G401.6 (cell line): ENCODE measurements at regions not wholly inside any gene's neighbourhood (a gene's known extent, or its start where the extent isn't known, plus 50 kb on each side); places are given as distances from the start of the nearest gene placed in this dataset.
A peak's percentile ranks its signal among the peaks of the same experiment; 100 is the strongest.
"Not testable (repeated sequence)": the region's sequence is repeated elsewhere in the genome, so short reads cannot be mapped to it uniquely, and the experiment has no call there.

Experiments used
- FAIRE-seq: peaks from 2 replicates; lab custom pipeline; 2012; peaks lifted over from hg19 to GRCh38; lab: Jason Lieb, UNC

- no peak for FAIRE-seq
These were observed 364.2 kb upstream of the RPS23 start for GRCh38 chr5:82642313-82642712.

DNA sequence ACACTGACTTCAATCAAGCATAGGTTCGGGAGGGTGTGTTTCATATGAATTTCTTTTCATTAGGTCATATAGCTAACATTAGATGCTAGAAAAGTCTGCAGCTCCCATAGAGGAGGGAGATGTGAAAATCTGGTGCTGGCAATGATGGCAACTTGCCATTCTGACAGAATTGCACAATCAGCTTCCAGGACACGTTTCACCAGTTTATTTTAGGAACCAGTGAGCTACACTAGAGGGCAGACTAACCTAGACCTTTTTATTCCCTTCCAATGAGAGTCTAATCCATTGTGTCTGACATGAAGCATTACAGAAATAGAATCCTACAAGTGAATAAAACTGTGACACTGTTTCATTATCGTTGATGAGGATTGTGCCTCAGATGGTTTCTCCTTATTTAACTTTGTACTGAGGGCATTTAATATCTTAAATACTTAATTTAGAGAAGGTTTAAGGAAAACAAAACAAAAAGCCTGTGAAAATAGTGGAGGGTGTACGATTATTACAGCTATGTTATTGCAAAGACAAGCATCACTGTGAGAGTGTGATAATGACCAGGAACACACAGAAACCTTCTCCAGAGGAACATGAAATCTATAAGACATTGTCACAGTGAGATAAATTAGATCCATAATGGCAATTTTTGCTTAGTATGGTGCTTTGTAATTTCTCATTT, 363.3 kb upstream of the RPS23 start:
- peak; percentile 91 for FAIRE-seq

DNA sequence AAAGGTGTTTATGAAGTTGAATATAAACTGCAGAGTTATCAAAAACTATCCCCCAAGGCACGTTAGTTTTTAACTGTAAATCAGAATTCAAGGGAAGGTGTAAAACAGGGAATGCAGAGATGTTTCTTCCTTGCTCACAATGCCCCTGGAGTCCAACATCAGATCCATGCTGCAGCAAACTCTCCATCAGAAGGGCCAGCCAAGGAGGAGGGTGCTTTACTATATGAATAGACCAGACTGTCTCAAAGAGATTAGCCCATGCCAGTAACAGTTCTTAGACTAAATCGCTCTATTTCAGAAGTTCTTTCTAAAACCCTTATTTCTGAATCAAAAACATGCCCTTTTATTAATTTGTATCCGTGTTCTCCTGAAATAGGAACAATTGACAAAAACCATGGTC, 362.8 kb upstream of the RPS23 start:
- no peak for FAIRE-seq

- no peak for FAIRE-seq
These were observed 361.4 kb upstream of the RPS23 start for GRCh38 chr5:82639393-82640144.

DNA sequence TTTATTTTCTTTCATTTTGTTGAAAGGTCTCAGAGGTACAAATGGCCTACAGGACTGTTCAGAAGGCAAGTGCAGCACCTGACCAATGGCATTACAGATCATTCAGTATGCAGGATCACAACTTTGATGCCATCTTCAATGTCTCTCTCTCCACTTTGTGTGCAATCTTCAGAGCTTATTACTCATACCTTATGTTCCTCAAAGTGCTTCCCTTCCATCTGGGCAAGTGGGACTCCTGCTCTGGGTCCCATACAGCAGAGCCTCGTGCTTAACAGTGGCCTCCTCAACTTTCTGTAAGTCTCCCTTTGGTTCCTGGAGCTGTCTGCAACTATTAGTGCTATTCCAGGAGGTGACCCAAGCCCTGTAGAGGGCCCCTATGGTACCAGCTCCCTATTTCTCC, 358.4 kb upstream of the RPS23 start:
- FAIRE-seq: no peak

DNA sequence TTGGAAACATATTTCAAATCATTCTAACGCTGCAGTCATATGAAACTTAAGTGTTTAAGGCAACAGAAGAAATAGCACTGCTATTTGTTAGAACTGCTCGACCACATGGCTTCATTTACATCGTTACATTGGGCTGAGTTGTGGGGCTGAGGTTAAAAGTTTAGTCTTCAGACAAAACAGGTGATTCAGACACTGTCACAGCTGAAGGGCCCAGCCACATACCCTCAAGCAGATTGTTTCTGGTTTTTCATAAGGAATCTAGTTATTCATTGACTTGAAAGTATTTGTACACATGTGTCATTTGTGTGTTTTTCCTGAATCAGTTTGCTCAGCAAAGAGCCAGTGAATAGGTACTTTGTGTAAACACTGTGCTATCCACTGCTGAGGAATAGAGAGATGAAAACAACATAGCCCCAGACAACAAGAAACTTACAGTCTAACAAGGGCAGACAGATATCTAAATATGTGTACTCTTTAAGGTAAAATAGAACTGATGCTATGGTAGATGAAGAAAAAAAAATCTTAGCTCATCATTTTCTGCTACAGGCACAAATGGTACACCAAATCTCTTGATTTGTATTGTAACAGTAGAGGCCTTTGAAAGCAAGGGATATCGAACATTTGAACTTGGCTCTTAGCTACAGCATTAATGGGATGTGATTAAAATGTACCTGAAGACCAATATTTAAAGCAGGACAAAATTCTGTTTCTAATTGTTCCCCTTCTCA, 357.6 kb upstream of the RPS23 start:
- FAIRE-seq: no peak

DNA sequence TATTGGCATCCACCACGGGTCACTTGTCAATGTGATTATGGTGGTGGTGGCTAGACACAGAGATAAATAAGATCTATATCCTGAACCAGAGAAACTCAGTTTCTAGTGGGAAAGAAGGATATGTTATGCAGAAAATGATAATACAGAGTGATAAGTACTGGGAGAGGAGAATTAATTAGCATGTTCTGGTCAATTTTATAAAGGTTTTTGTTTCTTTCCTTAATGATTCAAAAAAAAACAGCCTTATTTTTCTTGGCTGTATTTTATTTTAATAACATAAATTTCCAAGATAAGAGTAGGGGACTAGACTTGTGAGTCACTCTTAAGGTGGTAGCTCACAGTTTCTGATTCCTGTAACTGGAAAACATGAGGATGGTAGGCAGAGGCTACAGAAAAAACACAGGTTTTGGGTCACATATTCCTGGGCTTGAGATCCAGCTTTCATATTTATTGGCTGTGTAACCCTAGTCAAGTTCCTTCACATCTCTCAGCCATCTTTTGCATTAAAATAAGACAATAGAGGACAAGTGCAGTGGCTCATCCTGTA, 350.3 kb upstream of the RPS23 start:
- FAIRE-seq: no peak

DNA sequence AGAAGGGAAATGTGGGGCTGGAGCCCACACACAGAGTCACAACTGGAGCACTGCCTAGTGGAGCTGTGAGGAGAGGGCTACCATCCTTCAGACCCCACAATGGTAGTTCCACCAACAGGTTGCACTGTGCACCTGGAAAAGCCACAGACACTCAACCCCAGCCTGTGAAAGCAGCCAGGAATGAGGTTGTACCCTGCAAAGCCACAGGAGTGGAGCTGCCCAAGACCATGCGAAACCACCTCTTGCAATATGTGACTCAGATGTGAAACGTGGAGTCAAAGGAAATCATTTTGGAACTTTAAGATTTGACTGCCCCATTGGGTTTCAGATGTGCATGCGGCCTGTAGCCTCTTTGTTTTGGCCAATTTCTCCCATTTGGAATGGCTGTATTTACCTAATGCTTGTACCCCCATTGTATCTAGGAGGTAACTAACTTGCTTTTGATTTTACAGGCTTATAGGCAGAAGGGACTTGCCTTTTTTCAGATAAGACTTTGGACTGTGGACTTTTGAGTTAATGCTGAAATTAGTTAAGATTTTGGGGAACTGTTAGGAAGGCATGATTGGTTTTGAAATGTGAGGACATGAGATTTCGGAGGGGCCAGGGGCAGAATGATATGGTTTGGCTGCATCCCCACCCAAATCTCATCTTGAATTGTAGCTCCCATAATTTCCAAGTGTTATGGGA, 348.9 kb upstream of the RPS23 start:
- FAIRE-seq: not testable (repeated sequence)

- FAIRE-seq: not testable (repeated sequence)
These were observed 347.9 kb upstream of the RPS23 start for GRCh38 chr5:82626012-82626411.

DNA sequence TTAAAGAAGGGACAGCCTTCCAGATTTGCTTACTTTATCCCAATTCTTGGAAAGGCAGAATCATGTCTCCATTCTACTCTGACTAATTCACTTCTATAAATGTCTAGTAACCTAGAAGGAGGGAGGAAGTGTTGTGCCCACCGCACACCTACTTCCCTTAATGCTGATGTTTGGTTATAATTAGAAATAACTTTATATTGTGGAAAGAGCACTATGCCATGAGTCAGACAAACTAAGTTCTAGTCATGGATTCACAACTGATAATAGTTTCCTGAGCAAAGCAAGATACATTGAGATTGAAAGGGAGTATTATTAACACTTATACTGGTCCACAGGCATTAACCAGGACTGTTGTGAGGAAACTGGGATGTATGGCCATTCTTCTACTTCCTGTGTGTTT, 345.9 kb upstream of the RPS23 start:
- no peak for FAIRE-seq

DNA sequence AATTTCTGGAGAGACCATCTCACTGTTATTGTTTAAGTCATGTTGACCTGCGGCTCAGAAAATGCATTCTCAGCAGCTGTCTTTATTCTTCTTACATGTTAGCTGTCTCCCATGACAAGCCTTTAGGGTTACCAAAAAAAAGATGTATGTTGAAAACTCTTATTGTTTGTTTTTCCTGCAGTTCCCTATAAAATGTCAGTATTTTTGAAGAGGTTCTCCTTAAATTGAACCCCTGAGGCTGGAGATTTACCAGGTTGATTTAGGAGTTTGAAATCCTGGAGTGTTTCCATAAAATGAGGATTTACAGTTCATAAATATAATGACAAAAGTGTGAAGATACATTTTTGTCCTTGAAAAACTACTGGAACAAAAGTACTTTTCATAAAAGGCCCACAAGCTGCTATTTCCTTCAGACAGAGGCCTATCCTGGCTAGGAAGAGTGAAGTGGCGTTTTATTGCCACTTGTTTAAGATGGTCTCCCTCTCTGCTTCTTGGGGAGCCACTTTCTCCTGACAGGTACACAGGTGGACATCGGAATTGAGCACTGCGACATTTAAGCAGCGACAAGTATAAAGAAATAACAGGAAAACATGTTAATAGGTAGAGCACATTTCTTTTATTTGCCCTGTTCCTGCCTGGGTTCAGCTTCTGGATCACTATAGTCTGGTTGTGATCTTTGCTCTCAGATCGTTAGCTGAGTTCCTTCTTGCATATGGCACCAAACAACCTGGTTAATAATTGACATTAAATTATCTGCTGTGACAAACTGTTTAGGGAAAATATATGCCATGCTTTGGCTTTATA, 344.8 kb upstream of the RPS23 start:
- FAIRE-seq: no peak

- no peak for FAIRE-seq
These were observed 344.1 kb upstream of the RPS23 start for GRCh38 chr5:82622205-82622604.

- no peak for FAIRE-seq
These were observed 342.9 kb upstream of the RPS23 start for GRCh38 chr5:82620957-82621600.

- FAIRE-seq: no peak
These were observed 340.9 kb upstream of the RPS23 start for GRCh38 chr5:82619097-82619496.

DNA sequence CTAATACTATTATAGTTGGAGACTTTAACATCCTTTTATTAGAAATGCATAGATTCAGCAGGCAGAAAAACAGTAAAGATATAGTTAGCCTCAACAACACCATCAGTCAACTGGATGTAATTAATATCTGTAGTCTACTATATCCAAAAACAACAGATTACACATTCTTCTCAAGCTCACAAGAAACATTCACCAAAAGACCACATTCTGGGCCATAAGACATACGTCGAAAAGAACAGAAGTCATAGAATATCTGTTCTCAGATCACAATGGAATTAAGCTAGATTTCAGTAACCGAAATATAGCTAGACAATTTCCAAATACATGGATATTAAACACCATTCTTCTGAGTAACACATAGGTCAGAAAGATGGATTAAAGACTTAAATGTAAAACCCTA, 336.6 kb upstream of the RPS23 start:
- no peak for FAIRE-seq

DNA sequence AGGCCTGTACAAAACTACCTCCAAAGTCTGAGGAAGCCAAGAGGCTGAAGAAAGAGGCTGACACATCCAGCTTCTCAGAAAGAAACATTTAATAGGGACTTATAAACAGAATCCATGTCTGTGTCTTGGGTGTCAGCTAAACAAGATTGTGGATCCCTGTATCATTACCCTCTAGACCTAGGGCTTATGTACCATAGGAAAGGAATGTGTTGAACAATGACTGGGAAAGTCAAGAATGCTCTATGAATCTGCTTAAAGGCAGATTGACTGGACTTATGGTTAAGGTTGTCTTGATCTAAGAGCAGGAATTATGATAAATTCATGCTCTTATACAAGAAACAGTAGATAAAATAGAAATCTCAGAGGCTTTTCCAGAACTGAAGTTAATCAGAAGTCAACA, 335.7 kb upstream of the RPS23 start:
- FAIRE-seq: no peak

DNA sequence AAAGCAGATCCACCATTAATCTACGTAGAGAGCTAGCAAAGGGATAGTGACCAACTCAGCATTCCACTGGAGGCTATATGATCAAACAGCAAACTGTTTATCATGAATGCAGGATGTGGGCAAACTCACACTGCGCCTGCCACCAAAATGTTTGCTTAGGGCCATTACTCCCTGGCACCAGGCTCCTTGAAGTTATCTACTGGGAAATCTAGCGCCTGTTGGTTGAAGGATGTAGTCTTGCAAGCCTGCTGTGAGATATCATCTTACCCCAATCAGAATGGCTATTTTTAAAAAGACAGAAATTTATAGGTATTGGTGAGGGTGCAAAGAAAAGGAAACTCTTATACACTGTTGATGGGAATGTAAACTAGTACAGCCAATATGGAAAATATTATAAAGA, 332.5 kb upstream of the RPS23 start:
- no peak for FAIRE-seq

DNA sequence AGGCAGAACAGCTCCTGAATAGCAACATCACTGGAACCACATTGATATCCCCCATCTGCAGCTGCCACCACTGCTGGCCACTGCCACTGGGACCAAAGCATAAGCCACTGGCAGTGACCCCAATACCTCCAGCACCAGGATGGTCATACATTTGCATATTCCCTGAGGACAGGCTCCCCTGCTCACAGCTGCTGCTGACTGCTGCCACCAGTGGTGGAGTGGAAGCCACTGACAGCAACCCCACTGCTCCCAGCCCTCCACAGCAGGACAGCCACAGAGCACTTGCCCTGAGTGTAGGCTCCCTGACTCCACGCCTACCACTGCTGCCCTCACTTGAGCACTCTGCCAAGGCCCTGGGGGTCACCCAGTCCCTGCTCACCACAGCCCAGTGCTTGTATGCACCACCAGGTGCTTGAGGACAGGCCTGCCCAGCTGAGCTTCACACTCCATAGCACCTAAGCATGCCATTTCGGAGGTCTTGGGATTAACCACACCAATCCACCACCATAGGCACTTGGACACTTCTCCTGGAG, 327.4 kb upstream of the RPS23 start:
- no peak for FAIRE-seq

DNA sequence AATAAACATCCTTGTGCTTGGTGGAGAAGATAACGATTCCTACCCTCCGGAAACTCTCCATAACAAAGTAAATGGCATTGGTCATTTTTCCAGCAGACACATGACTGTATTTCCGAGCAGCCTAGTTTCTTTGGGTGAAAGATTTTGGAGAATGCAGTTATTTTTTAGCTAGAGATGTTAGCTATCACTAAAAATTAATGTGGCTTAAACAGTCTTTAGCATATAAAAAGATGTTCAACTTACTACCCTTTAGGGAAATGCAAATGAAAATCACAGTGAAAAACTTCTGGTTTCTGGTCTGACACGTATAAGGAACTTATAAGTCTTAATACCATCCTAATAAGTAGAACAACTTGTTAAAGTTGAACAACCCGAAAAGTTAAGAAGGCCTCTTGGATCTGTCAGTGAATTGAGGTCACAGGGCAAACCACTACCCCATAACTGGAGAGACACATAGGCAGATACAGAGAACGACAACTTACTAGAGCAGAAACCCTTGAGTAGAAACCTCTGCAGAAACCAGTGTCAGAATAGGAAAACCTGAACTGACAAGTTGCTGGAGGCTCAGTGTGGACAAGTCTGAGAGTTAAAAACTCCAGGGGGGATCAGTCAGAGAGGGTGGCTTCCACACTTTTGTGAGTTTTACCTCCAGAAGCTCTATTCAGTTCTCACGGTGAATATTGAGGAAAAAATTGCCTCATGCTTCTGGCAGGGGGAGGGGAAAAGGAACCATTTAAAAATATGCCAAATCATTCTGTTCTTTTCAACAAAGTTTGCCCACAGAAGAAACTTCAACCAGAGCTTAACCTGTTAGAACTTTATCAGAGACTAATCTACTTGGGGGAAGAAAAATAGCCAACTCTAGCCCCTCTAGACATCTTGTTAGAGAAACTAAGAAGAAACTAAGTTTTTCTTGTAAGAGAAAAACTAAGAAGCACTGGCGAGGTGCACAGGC, 325.2 kb upstream of the RPS23 start:
- FAIRE-seq: no peak

DNA sequence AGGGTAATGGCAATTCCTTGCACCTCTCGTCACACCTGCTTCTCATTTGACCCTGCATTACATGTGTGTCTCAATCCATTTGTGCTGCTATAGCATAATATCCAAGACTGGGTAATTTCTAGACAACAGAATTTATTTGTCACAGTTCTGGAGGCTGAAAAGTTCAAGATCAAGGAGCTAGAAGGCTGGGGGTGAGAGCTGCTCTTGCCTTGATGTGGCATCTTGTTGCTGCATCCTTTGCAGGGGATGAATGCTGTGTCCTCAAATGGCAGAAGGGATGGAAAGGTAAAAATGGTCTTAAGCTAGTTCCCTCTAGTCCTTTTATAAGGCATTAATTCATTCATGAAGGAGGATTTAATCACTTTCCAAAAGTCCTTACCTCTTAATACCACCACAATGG, 323.7 kb upstream of the RPS23 start:
- FAIRE-seq: no peak
